ENCODE measurements at regions not wholly inside any gene's neighbourhood (a gene's known extent, or its start where the extent isn't known, plus 50 kb on each side); places are given as distances from the start of the nearest gene placed in this dataset.

- Histone ChIP-seq H3K4me3 (ENCODE audit: insufficient read depth, low read depth, low read length) (no peak overlapping the region), H3K79me1 (ENCODE audit: low read depth in 1 of 2, low read length in 2 of 2) (no peaks in the 10 kb centered on the region), H3K4me1 (ENCODE audit: control insufficient read depth, insufficient read depth, low read length) (no peaks in the 10 kb centered on the region), H4K20me1 (ENCODE audit: insufficient read depth, low read length) (no peaks in the 10 kb centered on the region), H2AK9ac (replicated peaks; ENCODE audit: low read depth, low read length, poor library complexity) (no peak overlapping the region), H3K4ac (ENCODE audit: low read depth, low read length) (no peak overlapping the region), H3K36me3 (ENCODE audit: control insufficient read depth, insufficient read depth, low read length) (no peaks in the 10 kb centered on the region), H3K27me3 (ENCODE audit: control insufficient read depth, insufficient read depth, low read length) (no peaks in the 10 kb centered on the region), H3K9me1 (ENCODE audit: insufficient read depth, low read length) (no peaks in the 10 kb centered on the region), H2BK120ac (ENCODE audit: low read depth, low read length) (no peak overlapping the region), H2AFZ (replicated peaks; ENCODE audit: low read length, poor library complexity) (no peak overlapping the region), H3K56ac (ENCODE audit: extremely low read depth, insufficient read depth, low read length) (no peak overlapping the region), H3K23ac (ENCODE audit: low read depth, low read length) (no peak overlapping the region), H2BK15ac (ENCODE audit: low read depth, low read length) (no peak overlapping the region), H2AK5ac (ENCODE audit: low read depth, low read length) (no peak overlapping the region), H3K14ac (replicated peaks; ENCODE audit: low read depth, low read length) (no peak overlapping the region), H3K18ac (ENCODE audit: low read depth, low read length) (no peak overlapping the region), H4K5ac (ENCODE audit: low read depth, low read length) (no peak overlapping the region), H4K8ac (ENCODE audit: low read depth in 2 of 2, low read length in 2 of 2) (no peak overlapping the region), H3K27ac (ENCODE audit: insufficient read depth, low read length) (no peak overlapping the region), H3K9me3 (ENCODE audit: control insufficient read depth, insufficient read depth, low read length) (no peaks in the 10 kb centered on the region), H4K91ac (ENCODE audit: insufficient read depth, low read depth, low read length) (no peak overlapping the region), H3K9ac (ENCODE audit: low read depth, low read length) (no peak overlapping the region), H2BK5ac (ENCODE audit: low read depth, low read length, poor library complexity, severe bottlenecking) (no peak overlapping the region), H3K4me2 (ENCODE audit: low read depth, low read length) (no peak overlapping the region), H2BK20ac (ENCODE audit: low read depth, low read length) (no peak overlapping the region)
- in situ Hi-C loops (cut with MboI; ENCODE audit: low sequenced_read_pairs) (no loop called here), intact Hi-C loops (cut with micrococcal nuclease) (no loop called here), dilution Hi-C loops (cut with HindIII; ENCODE audit: low sequenced_read_pairs, unreplicated experiment) (no loop called here)
- ChIA-PET CTCF (interaction anchor here (0.7 kb wide), 1 partner anchor 150 kb away, joined by 3 read pairs; no protein-coding TSS in a partner anchor), POLR2A (ENCODE audit: unreplicated experiment) (no interaction called here)
- TF ChIP-seq CHD1 (IDR thresholded peaks at IDR 0.05; ENCODE audit: low read depth, low read length): no peak
- no peak for TF ChIP-seq FOS (IDR thresholded peaks at IDR 0.05; ENCODE audit: low read depth, low read length)
- TF ChIP-seq BHLHE40 (IDR thresholded peaks at IDR 0.05; ENCODE audit: low read depth, low read length): no peak
- TF ChIP-seq, protein P1, sequence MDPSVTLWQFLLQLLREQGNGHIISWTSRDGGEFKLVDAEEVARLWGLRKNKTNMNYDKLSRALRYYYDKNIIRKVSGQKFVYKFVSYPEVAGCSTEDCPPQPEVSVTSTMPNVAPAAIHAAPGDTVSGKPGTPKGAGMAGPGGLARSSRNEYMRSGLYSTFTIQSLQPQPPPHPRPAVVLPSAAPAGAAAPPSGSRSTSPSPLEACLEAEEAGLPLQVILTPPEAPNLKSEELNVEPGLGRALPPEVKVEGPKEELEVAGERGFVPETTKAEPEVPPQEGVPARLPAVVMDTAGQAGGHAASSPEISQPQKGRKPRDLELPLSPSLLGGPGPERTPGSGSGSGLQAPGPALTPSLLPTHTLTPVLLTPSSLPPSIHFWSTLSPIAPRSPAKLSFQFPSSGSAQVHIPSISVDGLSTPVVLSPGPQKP (IDR thresholded peaks at IDR 0.05; ENCODE audit: borderline replicate concordance, low read depth, low read length): no peak
- no peak for TF ChIP-seq MAZ (IDR thresholded peaks at IDR 0.05; ENCODE audit: borderline replicate concordance, low read depth, low read length)
- TF ChIP-seq RCOR1 (IDR thresholded peaks at IDR 0.05; ENCODE audit: insufficient replicate concordance, low read length): no peak
- TF ChIP-seq MAFK (IDR thresholded peaks at IDR 0.05; ENCODE audit: low read depth, low read length): no peak
- TF ChIP-seq RAD21 (IDR thresholded peaks at IDR 0.05; ENCODE audit: low read length): no peak
- TF ChIP-seq, protein P2, sequence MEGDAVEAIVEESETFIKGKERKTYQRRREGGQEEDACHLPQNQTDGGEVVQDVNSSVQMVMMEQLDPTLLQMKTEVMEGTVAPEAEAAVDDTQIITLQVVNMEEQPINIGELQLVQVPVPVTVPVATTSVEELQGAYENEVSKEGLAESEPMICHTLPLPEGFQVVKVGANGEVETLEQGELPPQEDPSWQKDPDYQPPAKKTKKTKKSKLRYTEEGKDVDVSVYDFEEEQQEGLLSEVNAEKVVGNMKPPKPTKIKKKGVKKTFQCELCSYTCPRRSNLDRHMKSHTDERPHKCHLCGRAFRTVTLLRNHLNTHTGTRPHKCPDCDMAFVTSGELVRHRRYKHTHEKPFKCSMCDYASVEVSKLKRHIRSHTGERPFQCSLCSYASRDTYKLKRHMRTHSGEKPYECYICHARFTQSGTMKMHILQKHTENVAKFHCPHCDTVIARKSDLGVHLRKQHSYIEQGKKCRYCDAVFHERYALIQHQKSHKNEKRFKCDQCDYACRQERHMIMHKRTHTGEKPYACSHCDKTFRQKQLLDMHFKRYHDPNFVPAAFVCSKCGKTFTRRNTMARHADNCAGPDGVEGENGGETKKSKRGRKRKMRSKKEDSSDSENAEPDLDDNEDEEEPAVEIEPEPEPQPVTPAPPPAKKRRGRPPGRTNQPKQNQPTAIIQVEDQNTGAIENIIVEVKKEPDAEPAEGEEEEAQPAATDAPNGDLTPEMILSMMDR (conservative IDR thresholded peaks at IDR 0.05; ENCODE audit: low read depth, low read length): no peak
- TF ChIP-seq RFX5 (IDR thresholded peaks at IDR 0.05; ENCODE audit: low read depth, low read length): no peak
- no peak for TF ChIP-seq MXI1 (IDR thresholded peaks at IDR 0.05; ENCODE audit: borderline replicate concordance, low read depth, low read length)
- no peak for TF ChIP-seq CEBPB (IDR thresholded peaks at IDR 0.05; ENCODE audit: low read depth, low read length)
- TF ChIP-seq NFE2L2 (IDR thresholded peaks at IDR 0.05; ENCODE audit: low read depth, low read length): no peak
- TF ChIP-seq SMC3 (IDR thresholded peaks at IDR 0.05; ENCODE audit: low read depth, low read length): no peak
- no TSS peak for BruUV-seq (replicated peaks)
- no peak for DNase-seq
- ATAC-seq (ENCODE audit: low read depth): no peak
- WGBS, 2 experiments (ENCODE audit: extremely low coverage in 2 of 2, insufficient read length in 1 of 2): 70% methylated on average over 3 of the region's 4 CpGs; no CpG with 5 or more reads in 1 of the 2 experiments
Observed at GRCh38 chr6:160883999-160884398, 107.6 kb upstream of the MAP3K4 start.
